Spinal cord (tissue), 9 donors: ENCODE measurements at regions not wholly inside any gene's neighbourhood (a gene's known extent, or its start where the extent isn't known, plus 50 kb on each side); places are given as distances from the start of the nearest gene placed in this dataset.

Source experiments
- DNase-seq, 6 donors: peaks; one replicate each; pipeline versions ENCODE4 v3.0.0 to v3.0.0-alpha.2; 2013 to 2015; ENCODE audit warnings: low spot score in 6 of 6, low read depth in 4 of 6
- H3K27ac ChIP-seq: one replicate; pipeline ENCODE4 v1.5.1; 2013; ENCODE audit warnings: low read depth, low read length, control low read depth
- H3K27me3 ChIP-seq: one replicate; pipeline ENCODE4 v1.6.1; 2013; ENCODE audit warnings: low read length; ENCODE audit not compliant: control insufficient read depth, insufficient read depth
- H3K36me3 ChIP-seq: one replicate; pipeline ENCODE4 v1.6.1; 2013; ENCODE audit warnings: low read length; ENCODE audit not compliant: control insufficient read depth, insufficient read depth
- H3K4me1 ChIP-seq: one replicate; pipeline ENCODE4 v1.6.1; 2013; ENCODE audit warnings: low read length; ENCODE audit not compliant: control insufficient read depth, insufficient read depth
- H3K4me3 ChIP-seq: one replicate; pipeline ENCODE4 v1.5.1; 2013; ENCODE audit warnings: low read depth, low read length, control low read depth
- H3K9me3 ChIP-seq: one replicate; pipeline ENCODE4 v1.6.1; 2013; ENCODE audit warnings: low read length; ENCODE audit not compliant: control insufficient read depth, insufficient read depth
- WGBS: methylation state at CpG from one replicate; pipeline ENCODE4 v1.1.5; 2013; ENCODE audit warnings: missing lambda C conversion rate; ENCODE audit not compliant: insufficient coverage; 5-methylcytosine and 5-hydroxymethylcytosine counted together
- donor health status: healthy.

GRCh38 chr7:26468625-26469024 is 177.0 kb downstream of the SNX10 start:
- 95% methylated on average over 5 of the region's 7 CpGs for WGBS

GRCh38 chr7:26469188-26469587 is 177.5 kb downstream of the SNX10 start:
- Histone ChIP-seq H3K36me3 (no peaks in the 10 kb centered on the region), H3K4me3 (no peak overlapping the region), H3K27ac (no peak overlapping the region), H3K4me1 (peaks cover 3% of the 10 kb centered on the region), H3K9me3 (no peaks in the 10 kb centered on the region), H3K27me3 (no peaks in the 10 kb centered on the region)
- no peak for DNase-seq
- WGBS: 80% methylated on average over 1 of the region's 1 CpG

More at GRCh38 chr7:26468625-26469024, 177.0 kb downstream of the SNX10 start:
- H3K4me3 ChIP-seq: no peak overlapping the region
- H3K36me3 ChIP-seq: no peaks in the 10 kb centered on the region
- peaks cover 3% of the 10 kb centered on the region for H3K4me1 ChIP-seq
- no peaks in the 10 kb centered on the region for H3K9me3 ChIP-seq
- H3K27me3 ChIP-seq: no peaks in the 10 kb centered on the region
- DNase-seq: no peak
- H3K27ac ChIP-seq: no peak overlapping the region

GRCh38 chr7:26470691-26471090 is 179.0 kb downstream of the SNX10 start:
- Histone ChIP-seq H3K27ac (no peak overlapping the region), H3K4me1 (peaks cover 3% of the 10 kb centered on the region), H3K9me3 (no peaks in the 10 kb centered on the region), H3K27me3 (no peaks in the 10 kb centered on the region), H3K4me3 (no peak overlapping the region), H3K36me3 (no peaks in the 10 kb centered on the region)
- DNase-seq: peak in 1 of 6 donors; percentile 93
- 88% methylated on average over 5 of the region's 7 CpGs for WGBS

- Histone ChIP-seq H3K27me3 (no peaks in the 10 kb centered on the region), H3K36me3 (no peaks in the 10 kb centered on the region), H3K27ac (no peak overlapping the region), H3K4me3 (no peak overlapping the region), H3K4me1 (peaks cover 3% of the 10 kb centered on the region), H3K9me3 (no peaks in the 10 kb centered on the region)
- 100% methylated on average over 2 of the region's 9 CpGs for WGBS
- DNase-seq: peak in 1 of 6 donors; percentile 63
Observed at GRCh38 chr7:26471306-26472075, 179.8 kb downstream of the SNX10 start.

GRCh38 chr7:26472971-26473370 is 181.3 kb downstream of the SNX10 start:
- Histone ChIP-seq H3K4me3 (no peak overlapping the region), H3K27ac (no peak overlapping the region), H3K27me3 (no peaks in the 10 kb centered on the region), H3K36me3 (no peaks in the 10 kb centered on the region), H3K4me1 (peaks cover 3% of the 10 kb centered on the region), H3K9me3 (no peaks in the 10 kb centered on the region)
- DNase-seq: no peak
- WGBS: no CpG with 5 or more reads among the region's 2 CpGs

- 100% methylated on average over 1 of the region's 1 CpG for WGBS
- no peaks in the 10 kb centered on the region for H3K36me3 ChIP-seq
- DNase-seq: no peak
- H3K4me1 ChIP-seq: no peaks in the 10 kb centered on the region
- peaks cover 3% of the 10 kb centered on the region for H3K27me3 ChIP-seq
- H3K9me3 ChIP-seq: no peaks in the 10 kb centered on the region
- H3K4me3 ChIP-seq: no peak overlapping the region
- no peak overlapping the region for H3K27ac ChIP-seq
Observed at GRCh38 chr7:26476271-26476670, 184.6 kb downstream of the SNX10 start.

GRCh38 chr7:26477381-26477990 is 185.8 kb downstream of the SNX10 start:
- no peaks in the 10 kb centered on the region for H3K36me3 ChIP-seq
- no peaks in the 10 kb centered on the region for H3K9me3 ChIP-seq
- no peak overlapping the region for H3K4me3 ChIP-seq
- H3K4me1 ChIP-seq: no peaks in the 10 kb centered on the region
- WGBS: 100% methylated on average over 1 of the region's 4 CpGs
- H3K27me3 ChIP-seq: peaks cover 4% of the 10 kb centered on the region
- peak in 1 of 6 donors; percentile 74 for DNase-seq
- H3K27ac ChIP-seq: no peak overlapping the region

- no peaks in the 10 kb centered on the region for H3K9me3 ChIP-seq
- no peak for DNase-seq
- no peaks in the 10 kb centered on the region for H3K4me1 ChIP-seq
- H3K27me3 ChIP-seq: peaks cover 4% of the 10 kb centered on the region
- WGBS: no CpG with 5 or more reads among the region's 4 CpGs
- H3K4me3 ChIP-seq: no peak overlapping the region
- H3K36me3 ChIP-seq: no peaks in the 10 kb centered on the region
- no peak overlapping the region for H3K27ac ChIP-seq
Observed at GRCh38 chr7:26478550-26478949, 186.9 kb downstream of the SNX10 start.

- peaks cover 4% of the 10 kb centered on the region for H3K27me3 ChIP-seq
- no peaks in the 10 kb centered on the region for H3K4me1 ChIP-seq
- H3K9me3 ChIP-seq: no peaks in the 10 kb centered on the region
- 72% methylated on average over 3 of the region's 3 CpGs for WGBS
- DNase-seq: no peak
- H3K36me3 ChIP-seq: no peaks in the 10 kb centered on the region
- H3K4me3 ChIP-seq: no peak overlapping the region
- no peak overlapping the region for H3K27ac ChIP-seq
Observed at GRCh38 chr7:26479581-26479980, 187.9 kb downstream of the SNX10 start.

GRCh38 chr7:26480156-26480555 is 188.5 kb downstream of the SNX10 start:
- DNase-seq: peak in 1 of 6 donors; percentile 55
- Histone ChIP-seq H3K27ac (no peak overlapping the region), H3K4me3 (no peak overlapping the region), H3K4me1 (no peaks in the 10 kb centered on the region), H3K9me3 (no peaks in the 10 kb centered on the region), H3K36me3 (no peaks in the 10 kb centered on the region), H3K27me3 (peaks cover 4% of the 10 kb centered on the region)
- 33% methylated on average over 5 of the region's 9 CpGs for WGBS
